ENCODE measurements at regions not wholly inside any gene's neighbourhood (a gene's known extent, or its start where the extent isn't known, plus 50 kb on each side); places are given as distances from the start of the nearest gene placed in this dataset.

GRCh38 chr4:26108054-26108453, 194.0 kb downstream of the SMIM20 start:
- FAIRE-seq = no peak

GRCh38 chr4:26110493-26110892, 196.5 kb downstream of the SMIM20 start:
- FAIRE-seq = no peak

DNA sequence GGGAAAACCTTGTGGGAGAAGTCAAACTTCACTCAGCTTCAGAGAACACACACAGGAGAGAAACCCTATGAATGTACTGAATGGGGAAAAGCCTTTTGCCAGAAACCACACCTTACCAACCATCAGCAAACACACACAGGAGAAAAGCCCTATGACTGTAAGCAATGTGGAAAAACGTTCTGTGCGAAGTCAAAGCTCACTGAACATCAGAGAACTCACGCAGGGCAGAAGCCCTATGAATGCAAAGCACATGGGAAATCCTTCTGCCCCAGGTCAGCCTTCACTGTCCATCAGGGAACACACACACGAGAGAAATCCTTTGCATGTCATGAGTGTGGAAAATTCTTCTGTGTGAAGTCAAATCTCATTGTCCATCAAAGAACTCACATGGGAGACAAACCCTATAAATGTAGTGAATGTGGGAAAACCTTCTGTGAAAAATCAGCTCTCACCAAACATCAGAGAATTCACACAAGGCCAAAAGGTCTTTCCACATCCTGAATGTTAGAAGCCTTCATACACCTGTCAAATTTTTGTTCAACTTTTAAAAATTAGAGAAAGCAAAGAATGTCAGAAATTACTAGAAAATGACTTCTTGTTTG, 199.4 kb downstream of the SMIM20 start:
- no peak for FAIRE-seq

GRCh38 chr4:26116057-26116456, 202.0 kb downstream of the SMIM20 start:
- no peak for FAIRE-seq

DNA sequence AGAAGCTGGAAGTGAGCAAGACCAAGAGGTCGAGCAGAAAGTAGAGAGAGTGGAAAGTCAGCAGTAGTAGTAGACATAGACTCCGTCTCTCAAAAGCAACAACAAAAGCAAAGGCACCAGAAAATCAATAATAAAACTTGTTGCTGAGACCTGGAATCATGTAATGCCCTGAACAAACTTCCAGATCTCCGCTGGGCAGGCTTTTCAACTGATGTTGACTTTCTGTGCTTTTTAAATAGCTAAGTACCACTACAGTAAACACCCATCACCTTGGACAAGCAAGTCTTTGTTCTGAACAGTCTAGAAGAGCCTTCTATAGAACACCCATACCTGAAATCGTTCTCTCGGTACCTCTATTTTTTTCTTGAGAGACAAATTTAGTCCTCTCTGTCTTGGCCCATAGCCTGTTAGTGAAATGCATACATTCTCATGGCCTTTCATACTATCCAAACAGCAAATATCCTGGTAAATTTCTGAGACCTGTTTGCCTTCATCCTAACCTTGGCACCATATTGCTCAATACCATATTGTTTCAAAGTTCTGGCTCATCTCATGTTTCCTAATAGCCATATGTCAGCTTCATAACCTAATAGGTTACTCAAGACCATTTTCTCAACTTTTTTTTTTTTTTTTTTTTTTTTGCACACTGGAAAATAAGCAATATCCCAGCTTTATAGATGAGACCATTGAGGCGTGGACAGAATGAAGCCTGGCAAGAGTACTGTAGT, 200.6 kb upstream of the RBPJ start:
- no peak for FAIRE-seq

GRCh38 chr4:26122690-26123089, 198.1 kb upstream of the RBPJ start:
- no peak for FAIRE-seq

DNA sequence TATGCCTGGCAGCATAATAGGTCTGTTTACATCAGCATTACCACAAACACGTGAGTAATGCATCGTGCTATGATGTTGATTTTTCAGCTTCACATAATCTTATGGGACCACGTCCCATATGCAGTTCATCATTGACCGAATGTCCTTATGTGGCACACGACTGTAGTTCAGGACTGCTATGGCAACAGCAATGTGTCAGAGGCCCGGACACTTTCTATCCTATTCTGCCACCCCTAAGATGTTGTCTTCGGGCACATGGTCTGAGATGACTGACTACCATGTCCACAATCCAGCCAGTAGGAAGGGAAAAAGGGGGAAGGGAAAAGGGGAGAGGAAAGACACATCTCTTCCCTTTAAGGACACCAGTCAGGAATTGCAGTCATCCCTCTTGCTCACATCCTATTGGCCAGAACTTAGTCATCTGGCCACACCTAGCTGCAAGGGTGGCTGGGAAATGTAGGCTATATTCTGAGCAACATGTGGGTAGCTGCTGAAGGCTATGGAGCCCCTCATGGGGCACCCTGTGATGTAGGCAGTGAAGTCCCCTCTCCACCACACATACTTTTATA, 196.0 kb upstream of the RBPJ start:
- FAIRE-seq = no peak

DNA sequence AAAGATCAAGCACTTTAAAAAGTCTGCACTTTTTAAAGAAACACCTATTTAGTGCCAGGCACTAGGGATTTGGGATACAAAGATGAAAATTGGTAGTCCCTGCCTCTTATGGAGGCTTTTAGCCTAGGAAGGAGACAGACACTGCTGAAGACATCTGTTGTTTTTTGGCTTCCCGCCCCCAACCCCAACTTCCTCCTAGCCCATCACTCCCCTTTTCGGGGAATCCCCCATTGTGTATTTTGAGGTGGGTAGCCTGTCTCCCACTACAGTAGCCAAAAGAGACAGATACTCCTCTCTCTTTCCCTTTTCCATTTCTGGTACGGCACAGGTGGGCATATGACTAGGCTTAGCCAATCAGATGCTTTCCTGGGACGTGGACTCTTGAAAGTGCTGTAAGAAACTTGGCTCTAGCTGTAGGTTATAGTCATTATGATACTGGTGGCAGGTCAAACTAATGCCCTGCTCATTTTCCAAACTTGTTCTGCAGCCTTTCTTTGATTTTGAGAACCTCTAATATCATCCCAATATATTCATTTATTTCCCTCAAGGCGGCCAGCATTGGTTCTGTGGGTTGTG, 194.6 kb upstream of the RBPJ start:
- FAIRE-seq = no peak

GRCh38 chr4:26126994-26127393, 193.8 kb upstream of the RBPJ start:
- FAIRE-seq = no peak

- FAIRE-seq = no peak
Observed at GRCh38 chr4:26127851-26128337, 192.9 kb upstream of the RBPJ start.

DNA sequence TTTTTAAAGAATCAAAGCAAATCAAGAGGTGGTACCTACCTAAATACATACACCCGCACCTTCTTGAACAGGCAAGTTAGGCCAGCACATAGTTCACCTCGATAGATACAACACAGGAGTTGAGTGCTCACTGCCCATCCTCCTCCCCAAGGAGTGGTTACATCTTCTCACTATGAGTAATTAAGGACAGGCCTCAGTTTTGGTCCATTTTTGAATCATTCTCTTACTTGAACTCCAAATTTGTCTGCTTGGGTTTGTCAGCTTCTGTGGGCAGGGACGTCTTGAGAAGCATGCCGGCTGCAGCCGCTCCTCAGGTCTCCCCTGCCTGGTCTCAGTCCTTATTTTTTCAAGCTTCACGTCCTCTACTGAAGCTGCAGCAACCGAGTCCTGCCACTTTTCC, 190.6 kb upstream of the RBPJ start:
- no peak for FAIRE-seq

DNA sequence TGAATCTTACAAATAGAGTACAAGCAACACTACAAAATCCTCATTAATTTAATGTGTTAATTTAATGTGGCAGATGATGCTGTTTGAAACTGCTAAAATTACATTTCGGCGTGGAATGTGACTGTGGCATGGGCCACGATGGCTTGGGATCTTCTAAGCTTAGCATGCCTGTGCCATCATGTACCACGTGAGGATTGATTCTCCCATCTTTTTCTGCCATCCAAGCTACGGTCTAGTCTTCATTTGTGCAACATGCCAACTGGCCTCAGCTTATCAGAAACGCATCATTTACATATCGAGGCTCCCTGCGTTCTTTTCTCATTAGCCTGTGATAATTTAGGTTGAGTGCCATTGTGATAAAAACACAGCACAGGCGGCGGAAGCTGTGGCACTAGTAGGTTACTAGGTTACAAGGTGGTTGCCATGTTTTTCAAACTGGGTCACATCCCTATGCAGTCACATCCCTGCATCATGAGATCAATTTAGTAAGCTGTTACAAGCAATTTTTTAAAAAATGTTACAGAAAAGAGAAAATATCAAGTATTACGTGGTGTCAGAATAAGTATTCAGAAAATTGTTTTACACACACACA, 189.9 kb upstream of the RBPJ start:
- FAIRE-seq = no peak

DNA sequence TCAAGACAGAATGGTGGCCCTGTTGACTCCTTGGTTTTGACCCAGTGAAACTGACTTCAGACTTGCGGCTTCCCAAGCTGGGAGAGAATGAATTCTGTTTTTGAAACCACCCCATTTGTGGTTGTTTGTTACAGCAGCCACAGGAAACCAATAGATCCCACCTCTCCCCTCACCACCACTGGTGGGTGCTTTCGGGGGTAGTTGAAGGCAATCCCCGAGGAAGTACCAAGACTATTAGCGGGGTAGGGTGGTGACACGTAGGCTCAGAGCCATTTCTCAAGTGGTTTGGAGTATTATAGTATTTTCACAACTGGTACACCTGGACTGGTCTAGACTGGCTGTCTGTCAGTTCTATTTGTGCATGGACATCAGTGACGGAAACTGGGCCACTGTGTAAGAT, 189.1 kb upstream of the RBPJ start:
- FAIRE-seq = no peak

DNA sequence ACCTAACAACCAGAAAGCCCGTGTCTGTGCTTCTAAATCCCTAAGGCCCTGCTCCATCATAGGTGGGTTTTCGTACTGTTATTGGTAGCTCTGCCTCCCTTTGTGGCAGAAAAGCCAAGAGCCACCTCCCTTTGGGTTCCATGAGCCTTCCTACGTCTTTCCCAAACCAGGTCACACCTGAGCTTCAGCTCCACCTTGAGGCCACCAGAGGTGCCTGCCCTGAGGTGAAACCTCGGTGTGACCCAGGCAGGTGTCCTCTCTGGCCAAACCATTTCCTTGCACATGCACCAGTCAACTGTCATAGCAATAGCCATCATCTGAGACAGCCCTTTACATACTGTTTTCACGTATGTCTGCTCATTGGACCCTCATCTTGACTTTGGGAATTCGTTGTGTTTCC, 188.0 kb upstream of the RBPJ start:
- FAIRE-seq = no peak

DNA sequence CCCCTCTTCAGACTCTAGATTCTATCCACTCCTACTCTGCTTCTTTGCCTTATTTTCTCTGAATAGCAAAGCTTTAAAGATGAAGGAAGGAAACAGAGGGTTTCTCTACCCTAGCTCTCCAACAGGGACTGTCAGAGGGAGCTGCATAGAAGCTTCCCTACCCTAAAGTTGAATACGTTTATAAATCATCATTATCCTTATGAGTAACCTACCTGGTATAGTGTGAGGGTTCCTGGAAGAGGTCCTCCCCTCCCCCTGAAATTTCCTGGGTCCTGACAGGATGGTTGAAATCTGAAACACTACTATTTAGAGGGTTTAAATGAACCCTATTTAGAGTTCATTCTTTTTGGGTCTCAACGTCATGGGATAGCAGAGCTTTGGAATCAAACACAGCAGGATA, 187.0 kb upstream of the RBPJ start:
- no peak for FAIRE-seq

- no peak for FAIRE-seq
Observed at GRCh38 chr4:26135331-26135730, 185.5 kb upstream of the RBPJ start.

DNA sequence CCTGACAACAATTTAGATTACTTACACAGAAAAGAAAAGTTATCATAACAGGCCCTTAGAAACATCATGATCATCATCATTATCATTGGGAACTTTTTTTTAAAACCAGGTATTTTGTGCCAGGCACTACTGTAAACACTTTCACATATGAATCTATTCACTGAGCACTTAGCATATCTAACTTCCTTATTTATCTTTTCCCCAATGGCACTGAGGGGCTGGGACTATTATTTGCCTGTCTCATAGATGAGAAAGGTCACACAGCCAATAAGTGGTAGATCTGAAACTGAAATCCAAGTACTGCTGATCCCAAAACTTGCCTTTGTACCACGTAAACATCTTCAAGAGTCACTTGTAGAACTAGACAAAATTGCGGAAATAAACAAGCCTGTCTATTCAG, 184.2 kb upstream of the RBPJ start:
- FAIRE-seq = no peak

DNA sequence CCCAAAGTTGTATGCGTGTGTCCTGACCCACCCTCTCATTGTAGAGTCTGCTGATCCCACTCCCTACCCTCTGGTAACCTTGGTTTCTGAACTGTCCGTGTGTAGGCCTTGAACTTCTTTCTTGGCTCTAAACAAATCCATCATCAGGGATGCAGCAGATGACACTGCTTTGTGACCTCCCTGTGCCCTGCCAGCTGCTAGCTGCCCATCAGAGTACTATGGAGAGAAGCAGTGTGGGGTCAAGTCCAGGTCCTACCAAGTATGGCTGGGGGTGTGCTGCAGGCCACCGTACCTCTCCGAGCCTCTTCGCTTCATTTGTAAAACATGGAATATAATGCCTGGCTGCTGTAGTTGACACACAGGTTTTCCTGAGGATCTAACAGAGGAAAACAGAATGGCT, 183.5 kb upstream of the RBPJ start:
- no peak for FAIRE-seq

DNA sequence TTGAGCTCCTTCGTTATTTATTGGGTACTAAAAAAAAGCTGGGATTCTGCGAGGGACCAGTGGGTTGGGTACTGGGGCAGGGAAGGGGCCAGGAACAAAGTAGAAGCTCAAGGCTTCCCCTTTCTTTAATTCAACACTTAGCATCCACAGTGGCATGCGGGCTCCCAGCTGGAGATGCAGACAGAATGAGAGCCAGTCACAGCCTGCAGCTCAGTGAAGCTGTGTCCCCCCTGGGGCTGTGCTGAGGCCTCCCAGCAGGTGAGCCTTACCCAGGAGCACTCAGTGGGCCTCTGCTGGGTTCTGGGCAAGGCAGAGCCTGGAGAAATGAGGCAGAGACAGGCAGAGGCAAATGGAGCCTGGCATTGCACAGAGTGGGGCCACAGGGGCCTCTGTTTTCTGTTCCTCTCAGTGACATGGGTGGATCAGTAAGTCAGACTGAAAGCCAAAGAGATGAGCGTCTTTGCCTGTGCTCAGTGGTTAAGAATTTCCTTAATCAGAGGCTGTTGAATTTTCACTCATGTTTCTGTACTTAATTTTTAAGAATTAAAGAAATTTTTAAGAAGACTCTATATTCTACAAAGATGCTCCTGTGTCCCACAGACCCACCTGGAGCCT, 181.4 kb upstream of the RBPJ start:
- no peak for FAIRE-seq

DNA sequence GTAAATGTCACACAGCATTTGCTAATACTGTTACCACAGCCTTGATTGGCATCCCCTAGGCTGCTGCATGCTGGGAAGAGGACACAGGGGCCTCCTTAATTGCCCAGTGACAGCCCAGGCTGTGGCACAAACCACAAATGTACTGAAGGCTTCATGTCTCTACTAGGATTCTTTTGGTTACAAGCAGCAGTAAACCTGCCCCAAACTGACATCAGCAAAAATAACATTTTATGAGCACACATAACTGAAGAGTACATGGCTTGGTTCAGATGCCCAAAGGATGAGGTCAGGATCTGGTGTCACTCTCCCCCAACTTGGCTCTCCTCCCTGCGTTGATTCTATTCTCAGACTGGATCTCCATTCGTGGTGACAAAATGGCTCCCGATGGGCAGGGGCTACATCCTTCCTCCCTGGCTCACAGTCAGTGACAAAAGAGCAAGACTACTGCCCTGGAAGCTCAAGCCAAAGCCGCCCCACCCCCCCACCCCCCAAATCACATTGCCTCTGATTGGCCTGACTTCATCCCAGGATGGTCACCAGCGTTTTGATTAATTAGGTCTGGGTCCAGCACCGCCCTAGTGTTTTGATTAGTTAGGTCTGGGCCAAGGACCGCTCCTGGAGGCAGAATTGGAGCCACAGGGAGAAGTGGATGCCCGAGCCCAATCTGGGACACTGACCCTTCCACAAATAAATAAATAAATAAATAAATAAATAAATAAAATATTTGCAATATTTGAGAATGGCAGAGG, 180.5 kb upstream of the RBPJ start:
- no peak for FAIRE-seq

DNA sequence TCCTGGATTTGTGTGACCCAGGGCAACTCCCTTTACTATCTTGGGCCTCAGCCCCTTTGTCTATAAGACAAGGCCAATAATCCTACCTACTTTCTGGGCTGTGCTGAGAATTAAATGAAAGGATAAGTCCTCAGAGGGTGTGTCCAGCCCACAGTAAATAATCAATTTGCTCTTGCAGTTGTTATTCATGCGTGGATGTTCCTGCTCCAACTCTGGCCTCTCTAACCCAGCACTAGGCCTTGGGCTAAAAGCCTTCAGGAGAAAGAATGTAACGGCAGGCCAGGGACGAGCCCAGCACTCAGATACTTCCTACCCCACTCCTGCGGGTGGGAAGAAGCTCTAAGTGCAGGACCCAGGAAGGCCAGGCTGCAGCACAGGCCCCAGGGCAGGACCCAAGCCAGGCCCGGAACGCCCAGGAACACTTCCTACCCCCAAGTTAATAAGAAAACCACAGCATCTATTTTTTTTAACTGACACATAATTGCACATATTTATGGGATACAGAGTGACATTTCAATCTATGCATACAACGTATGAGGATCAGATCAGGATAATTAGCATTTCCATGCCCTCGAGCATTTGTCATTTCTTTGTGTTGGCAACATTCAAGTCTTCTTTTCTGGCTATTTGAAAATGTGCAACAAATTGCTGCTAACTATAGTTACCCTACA, 179.6 kb upstream of the RBPJ start:
- no peak for FAIRE-seq

Data from A204.1 (cell line).